Fibroblast of mammary gland (primary cell): ENCODE measurements at regions not wholly inside any gene's neighbourhood (a gene's known extent, or its start where the extent isn't known, plus 50 kb on each side); places are given as distances from the start of the nearest gene placed in this dataset.

Experiments
- DNase-seq: peaks from one replicate; pipeline ENCODE4 v3.0.0-alpha.2; 2010; ENCODE audit warnings: low read depth
- H3K4me3 ChIP-seq: 2 replicates; pipeline ENCODE4 v1.5.1; 2011; ENCODE audit warnings: low read depth, mild to moderate bottlenecking, low read length, moderate library complexity; ENCODE audit not compliant: control insufficient read depth
- CTCF ChIP-seq: conservative IDR thresholded peaks from 2 replicates; pipeline ENCODE4 v1.5.1; 2011; ENCODE audit warnings: low read depth, low read length, inconsistent platforms; ENCODE audit not compliant: control insufficient read depth, insufficient read depth

DNA sequence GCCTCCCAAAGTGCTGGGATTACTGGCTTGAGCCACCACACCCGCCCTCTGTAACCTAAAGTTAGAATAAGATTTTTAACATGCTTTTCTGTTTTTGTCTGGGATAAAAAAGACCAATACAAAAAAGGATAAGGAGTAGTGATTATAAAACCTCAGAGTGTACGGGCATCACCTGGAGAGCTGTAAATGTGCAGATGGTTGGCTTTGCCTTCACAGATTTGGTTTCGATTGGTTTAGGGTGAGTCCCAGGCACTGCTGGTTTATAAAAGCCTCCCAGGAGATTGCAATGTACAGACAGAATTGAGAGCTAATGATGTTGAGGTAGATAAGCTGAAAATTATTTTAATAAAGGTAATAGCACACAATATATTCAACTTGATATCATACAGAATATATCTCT lies 289.7 kb upstream of the FSHR start:
- no peak for TF ChIP-seq CTCF
- no peak overlapping the region for H3K4me3 ChIP-seq
- DNase-seq: no peak

DNA sequence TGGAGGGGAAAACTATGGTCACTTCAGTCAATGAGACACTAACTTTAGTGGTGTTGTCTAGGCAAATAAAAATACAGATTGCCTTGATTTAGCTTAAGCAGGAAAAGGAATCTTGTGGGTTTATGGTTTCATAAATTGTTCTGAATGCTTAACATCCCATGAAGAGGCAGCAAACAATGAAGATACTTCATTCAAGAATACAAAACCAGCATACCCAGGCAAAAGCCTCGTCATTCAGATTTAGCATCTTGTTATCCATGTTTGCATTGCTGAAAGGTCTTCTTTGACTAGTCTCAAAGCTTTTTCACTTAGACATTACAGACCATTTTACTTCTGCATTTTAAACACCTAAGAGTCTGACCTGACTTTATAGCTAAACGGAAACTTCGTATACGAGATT lies 272.7 kb upstream of the FSHR start:
- DNase-seq: no peak
- TF ChIP-seq CTCF: no peak
- H3K4me3 ChIP-seq: no peak overlapping the region

- no peak for DNase-seq
- H3K4me3 ChIP-seq: no peak overlapping the region
- no peak for TF ChIP-seq CTCF
Measured at GRCh38 chr2:49416252-49416651, 261.9 kb upstream of the FSHR start.

GRCh38 chr2:49404108-49404507 lies 249.8 kb upstream of the FSHR start:
- no peak overlapping the region for H3K4me3 ChIP-seq
- no peak for DNase-seq
- no peak for TF ChIP-seq CTCF

- TF ChIP-seq CTCF: no peak
- no peak for DNase-seq
- no peak overlapping the region for H3K4me3 ChIP-seq
Measured at GRCh38 chr2:49403637-49404036, 249.3 kb upstream of the FSHR start.

GRCh38 chr2:49379406-49379805 lies 225.1 kb upstream of the FSHR start:
- TF ChIP-seq CTCF: no peak
- no peak overlapping the region for H3K4me3 ChIP-seq
- no peak for DNase-seq

- TF ChIP-seq CTCF: no peak
- DNase-seq: no peak
- no peak overlapping the region for H3K4me3 ChIP-seq
Measured at GRCh38 chr2:49371128-49371701, 216.9 kb upstream of the FSHR start.
